ENCODE measurements at regions not wholly inside any gene's neighbourhood (a gene's known extent, or its start where the extent isn't known, plus 50 kb on each side); places are given as distances from the start of the nearest gene placed in this dataset.

DNA sequence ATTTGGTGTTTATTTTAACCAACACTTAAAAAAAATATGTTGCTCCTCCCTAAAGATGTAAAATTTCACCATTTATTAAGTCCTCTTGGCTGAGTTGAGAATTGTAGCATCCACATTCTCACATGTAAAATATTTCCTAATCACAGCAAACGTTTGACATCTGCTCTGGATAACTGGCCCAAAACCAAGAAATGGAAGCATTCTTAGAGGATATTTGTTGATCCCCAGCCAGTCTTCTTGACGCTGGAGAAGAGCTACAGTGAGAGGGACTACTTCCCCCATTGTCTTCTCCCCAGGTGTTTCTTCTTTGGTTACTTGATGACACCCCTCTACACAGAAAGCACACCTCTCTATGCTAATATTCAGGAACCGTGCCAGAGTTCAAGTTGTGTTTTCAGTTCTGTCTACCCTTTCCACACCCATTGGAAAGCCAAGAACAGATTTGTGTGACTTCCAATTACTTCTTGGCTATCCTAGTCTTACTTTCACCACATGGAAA is 454.5 kb upstream of the JAG1 start:
- no peak for DNase-seq (ENCODE audit: low read depth)
- H3K4me3 ChIP-seq (ENCODE audit: low read depth, low read length): no peak overlapping the region
- in situ Hi-C loops (cut with HindIII; ENCODE audit: low sequenced_read_pairs): no loop called here
- TF ChIP-seq CTCF (IDR thresholded peaks at IDR 0.05; ENCODE audit: low read depth, low read length, missing control alignments): no peak

DNA sequence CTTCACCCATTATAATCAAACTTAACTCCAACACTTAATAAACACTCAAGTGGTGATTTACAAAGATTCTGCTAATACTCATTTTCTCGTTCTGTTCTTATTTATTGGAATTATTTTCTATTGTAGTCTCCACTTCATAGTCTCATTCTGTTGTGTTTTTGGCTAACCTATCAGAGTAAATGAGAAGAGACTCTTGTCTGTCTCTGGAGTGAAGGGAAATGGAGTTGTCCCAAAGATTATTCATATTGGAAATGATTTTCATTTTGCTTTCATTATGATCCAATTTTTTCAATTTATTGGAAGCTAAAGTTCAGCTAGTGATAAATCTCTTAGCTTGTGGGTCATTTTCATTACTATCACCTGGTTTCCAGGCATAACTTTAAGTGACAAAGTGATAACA is 454.9 kb upstream of the JAG1 start:
- no peak for DNase-seq (ENCODE audit: low read depth)
- H3K4me3 ChIP-seq (ENCODE audit: low read depth, low read length): no peak overlapping the region
- TF ChIP-seq CTCF (IDR thresholded peaks at IDR 0.05; ENCODE audit: low read depth, low read length, missing control alignments): no peak
- in situ Hi-C loops (cut with HindIII; ENCODE audit: low sequenced_read_pairs): no loop called here

GRCh38 chr20:11130554-11131166 is 456.9 kb upstream of the JAG1 start:
- in situ Hi-C loops (cut with HindIII; ENCODE audit: low sequenced_read_pairs): no loop called here
- no peak overlapping the region for H3K4me3 ChIP-seq (ENCODE audit: low read depth, low read length)
- no peak for DNase-seq (ENCODE audit: low read depth)
- TF ChIP-seq CTCF (IDR thresholded peaks at IDR 0.05; ENCODE audit: low read depth, low read length, missing control alignments): no peak

DNA sequence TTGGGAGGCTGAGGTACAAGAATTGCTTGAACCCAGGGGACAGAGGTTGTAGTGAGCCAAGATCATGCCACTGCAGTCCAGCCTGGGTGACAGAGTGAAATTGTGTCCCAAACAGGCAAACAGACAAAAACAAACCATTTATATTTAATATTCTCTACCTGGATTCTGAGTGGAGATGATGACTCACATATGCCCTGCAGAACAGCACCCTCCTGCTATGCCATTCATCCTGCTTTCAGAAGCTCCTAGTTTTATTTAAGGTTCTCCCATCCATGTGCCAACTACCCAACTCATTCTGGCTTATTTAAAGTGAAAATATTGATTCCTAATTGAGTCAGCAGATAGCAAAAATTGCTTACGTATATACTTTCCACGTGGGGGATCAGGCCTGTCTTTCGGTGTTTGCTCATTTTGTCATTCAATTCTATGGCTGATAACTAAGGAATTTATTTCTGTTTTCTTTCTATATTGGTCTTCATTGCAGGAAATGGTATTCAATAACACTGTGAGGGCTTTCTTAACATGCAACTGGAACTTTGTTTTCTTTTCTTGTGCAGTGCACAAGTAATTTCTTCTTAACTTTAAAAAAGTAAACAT is 459.1 kb upstream of the JAG1 start:
- in situ Hi-C loops (cut with HindIII; ENCODE audit: low sequenced_read_pairs): no loop called here
- no peak for DNase-seq (ENCODE audit: low read depth)
- no peak for TF ChIP-seq CTCF (IDR thresholded peaks at IDR 0.05; ENCODE audit: low read depth, low read length, missing control alignments)
- no peak overlapping the region for H3K4me3 ChIP-seq (ENCODE audit: low read depth, low read length)

GRCh38 chr20:11136691-11137090 is 462.9 kb upstream of the JAG1 start:
- H3K4me3 ChIP-seq (ENCODE audit: low read depth, low read length): no peak overlapping the region
- DNase-seq (ENCODE audit: low read depth): peak; percentile 28
- in situ Hi-C loops (cut with HindIII; ENCODE audit: low sequenced_read_pairs): no loop called here
- no peak for TF ChIP-seq CTCF (IDR thresholded peaks at IDR 0.05; ENCODE audit: low read depth, low read length, missing control alignments)

DNA sequence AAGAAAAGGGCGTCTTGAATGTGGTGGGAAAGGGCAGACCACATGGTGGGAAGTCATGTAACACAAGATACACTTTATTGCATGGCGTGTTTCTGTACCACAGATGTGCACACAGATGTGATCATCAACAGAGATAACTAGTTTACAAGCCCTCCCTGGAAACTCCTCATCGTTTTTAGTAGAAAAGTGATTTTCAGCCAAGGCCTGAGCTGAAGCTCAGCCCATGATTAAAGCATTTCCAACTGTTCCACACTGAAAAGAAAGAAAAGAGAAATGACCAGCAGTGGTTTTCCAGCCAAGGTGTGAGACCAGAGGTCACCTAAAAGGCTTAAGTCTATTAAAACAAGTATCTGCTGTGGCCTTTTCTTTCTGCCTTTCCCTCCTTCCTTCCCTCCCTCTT is 463.9 kb upstream of the JAG1 start:
- no peak overlapping the region for H3K4me3 ChIP-seq (ENCODE audit: low read depth, low read length)
- in situ Hi-C loops (cut with HindIII; ENCODE audit: low sequenced_read_pairs): no loop called here
- DNase-seq (ENCODE audit: low read depth): no peak
- no peak for TF ChIP-seq CTCF (IDR thresholded peaks at IDR 0.05; ENCODE audit: low read depth, low read length, missing control alignments)

Data from astrocyte of the cerebellum (primary cell).